SK-N-SH (cell line): ENCODE measurements at regions not wholly inside any gene's neighbourhood (a gene's known extent, or its start where the extent isn't known, plus 50 kb on each side); places are given as distances from the start of the nearest gene placed in this dataset.

Experiments used
- CTCF ChIA-PET: fragments of 300-600, 350-600 bp; formaldehyde crosslinking; extraction: SDS; loops from one replicate; lab custom pipeline; 2021; lab: Yijun Ruan, JAX
- POLR2A ChIA-PET: fragments of 350-600 bp; sonication (Branson Sonifier 250); formaldehyde crosslinking; extraction: SDS; loops from one replicate; lab custom pipeline; 2020; ENCODE audit warnings: antibody characterized with exemption, inconsistent platforms; lab: Yijun Ruan, JAX
- DNase-seq: peaks from one replicate; pipeline ENCODE4 v3.0.0; 2012
- H2AFZ ChIP-seq: fragments of 200-600 bp; sonication (generic); 2 replicates; pipeline ENCODE4 v1.8.1; 2016; ENCODE audit warnings: antibody characterized with exemption, mild to moderate bottlenecking, low read depth
- H3F3A ChIP-seq: fragments of 200-600 bp; sonication (generic); replicated peaks from 2 replicates; pipeline ENCODE3; 2016; ENCODE audit warnings: antibody characterized with exemption, mild to moderate bottlenecking; ENCODE audit not compliant: insufficient read depth
- H3K27ac ChIP-seq, 2 experiments: fragments of 200-500 bp in 1 of 2; fragments of 200-600 bp in 1 of 2; sonication (Bioruptor generic) in 1 of 2; sonication (generic), shearing (Covaris generic) in 1 of 2; 2 replicates each; pipeline versions ENCODE4 v1.5.1 to v1.6.1; 2014 to 2016; ENCODE audit warnings: low read depth in 2 of 2, inconsistent platforms in 1 of 2, low read length in 1 of 2, mild to moderate bottlenecking in 1 of 2, mixed read lengths in 1 of 2
- H3K27me3 ChIP-seq: fragments of 200-600 bp; sonication (generic), shearing (Covaris generic); 2 replicates; pipeline ENCODE4 v1.6.1; 2016; ENCODE audit warnings: mixed run types; ENCODE audit not compliant: insufficient read depth
- H3K36me3 ChIP-seq, 2 experiments: fragments of 200-500 bp in 1 of 2; fragments of 200-600 bp in 1 of 2; sonication (Bioruptor generic) in 1 of 2; sonication (generic) in 1 of 2; replicated peaks in 1 of 2; 2 replicates each; pipeline versions ENCODE3 to v1.5.1; 2014 to 2016; ENCODE audit warnings: low read length in 1 of 2, mild to moderate bottlenecking in 1 of 2; ENCODE audit not compliant: insufficient read depth in 2 of 2, control insufficient read depth in 1 of 2
- H3K4me1 ChIP-seq, 2 experiments: fragments of 200-500 bp in 1 of 2; fragments of 200-600 bp in 1 of 2; sonication (Bioruptor generic) in 1 of 2; sonication (generic), shearing (Covaris generic) in 1 of 2; 2 replicates each; pipeline versions ENCODE4 v1.5.1 to v1.6.1; 2014 to 2016; ENCODE audit warnings: low read depth in 1 of 2, low read length in 1 of 2, mixed run types in 1 of 2; ENCODE audit not compliant: insufficient read depth in 2 of 2, control insufficient read depth in 1 of 2
- H3K4me2 ChIP-seq: fragments of 200-600 bp; sonication (generic), shearing (Covaris generic); 2 replicates; pipeline ENCODE4 v1.6.1; 2017; ENCODE audit warnings: mixed run types
- H3K4me3 ChIP-seq, 2 experiments: fragments of 200-500 bp in 1 of 2; fragments of 200-600 bp in 1 of 2; sonication (Bioruptor generic) in 1 of 2; sonication (generic), shearing (Covaris generic) in 1 of 2; 2 replicates each; pipeline versions ENCODE4 v1.5.1 to v1.8.1; 2014 to 2016; ENCODE audit warnings: low read depth in 2 of 2, inconsistent platforms in 1 of 2, low read length in 1 of 2, mild to moderate bottlenecking in 1 of 2, mixed read lengths in 1 of 2, moderate library complexity in 1 of 2
- H3K79me2 ChIP-seq: fragments of 200-600 bp; sonication (generic); 2 replicates; pipeline ENCODE4 v1.8.1; 2017; ENCODE audit warnings: mild to moderate bottlenecking; ENCODE audit not compliant: insufficient read depth
- H3K9ac ChIP-seq: fragments of 200-600 bp; sonication (generic); 2 replicates; pipeline ENCODE4 v1.6.1; 2017; ENCODE audit warnings: mixed run types
- H3K9me2 ChIP-seq: fragments of 200-600 bp; sonication (generic); 2 replicates; pipeline ENCODE4 v1.6.1; 2017; ENCODE audit warnings: mixed run types
- H3K9me3 ChIP-seq: fragments of 200-600 bp; sonication (generic); 2 replicates; pipeline ENCODE4 v1.6.1; 2017; ENCODE audit warnings: mixed run types, mild to moderate bottlenecking, moderate library complexity
- H4K20me1 ChIP-seq: fragments of 200-600 bp; sonication (generic); 2 replicates; pipeline ENCODE4 v1.6.1; 2017; ENCODE audit warnings: mild to moderate bottlenecking, mixed run types; ENCODE audit not compliant: insufficient read depth
- CTCF ChIP-seq: fragments of 200-600 bp; sonication (generic); IDR thresholded peaks from 2 replicates; pipeline ENCODE4 v1.6.1; 2017; ENCODE audit warnings: antibody characterized with exemption, mild to moderate bottlenecking, moderate library complexity
- IRF3 ChIP-seq: fragments of 150-350 bp; IDR thresholded peaks from 2 replicates; pipeline ENCODE4 v1.6.1; 2016; ENCODE audit warnings: mild to moderate bottlenecking, low read depth, low read length
- NFIC ChIP-seq: IDR thresholded peaks from 2 replicates; pipeline ENCODE4 v1.4.0; 2012; ENCODE audit warnings: borderline replicate concordance
- RAD21 ChIP-seq: IDR thresholded peaks from 2 replicates; pipeline ENCODE4 v1.6.1; 2012; ENCODE audit warnings: mild to moderate bottlenecking, low read length
- RXRA ChIP-seq: IDR thresholded peaks from 2 replicates; pipeline ENCODE4 v1.4.0; 2012; ENCODE audit warnings: low read depth, mild to moderate bottlenecking, borderline replicate concordance
- SMC3 ChIP-seq: IDR thresholded peaks from 2 replicates; pipeline ENCODE4 v1.6.1; 2012; ENCODE audit warnings: low read depth, low read length, improper control_type of control experiment
- USF1 ChIP-seq: IDR thresholded peaks from 2 replicates; pipeline ENCODE4 v1.4.0; 2012; ENCODE audit warnings: low read depth, borderline replicate concordance
- YY1 ChIP-seq: IDR thresholded peaks from 2 replicates; pipeline ENCODE4 v1.4.0; 2012; ENCODE audit warnings: low read depth, mild to moderate bottlenecking
- WGBS: methylation state at CpG from one replicate; pipeline ENCODE4 v1.1.6; 2017; ENCODE audit warnings: low lambda C conversion rate; 5-methylcytosine and 5-hydroxymethylcytosine counted together
- TF ChIP-seq, protein P1 (sequence below): IDR thresholded peaks from 2 replicates; pipeline ENCODE4 v1.6.1; 2012; ENCODE audit warnings: mild to moderate bottlenecking, low read depth, low read length, moderate library complexity
- TF ChIP-seq, protein P2 (sequence below): IDR thresholded peaks from 2 replicates; pipeline ENCODE4 v1.4.0; 2012; ENCODE audit warnings: low read depth
- TF ChIP-seq, protein P3 (sequence below): fragments of 150-350 bp; IDR thresholded peaks from 2 replicates; pipeline ENCODE4 v1.6.1; 2017; ENCODE audit warnings: antibody characterized with exemption, low read length, low read depth, borderline replicate concordance

GRCh38 chr12:30515351-30515750 is 180.3 kb downstream of the IPO8 start:
- Histone ChIP-seq H3K9ac (no peak overlapping the region), H3K27me3 (no peaks in the 10 kb centered on the region), H3F3A (no peaks in the 10 kb centered on the region), H3K27ac (no peak overlapping the region), H4K20me1 (no peaks in the 10 kb centered on the region), H2AFZ (no peak overlapping the region), H3K4me1 (no peaks in the 10 kb centered on the region; a peak in 1 of 4 replicates), H3K36me3 (no peaks in the 10 kb centered on the region), H3K9me2 (no peaks in the 10 kb centered on the region), H3K79me2 (no peaks in the 10 kb centered on the region), H3K4me2 (no peak overlapping the region), H3K4me3 (no peak overlapping the region), H3K9me3 (no peaks in the 10 kb centered on the region)
- CTCF ChIA-PET = no interaction called here
- DNase-seq = peak; percentile 10
- 46% methylated on average over 2 of the region's 2 CpGs for WGBS
- POLR2A ChIA-PET = no interaction called here
- TF ChIP-seq RXRA (no peak), RAD21 (peak; percentile 65), NFIC (no peak), SMC3 (peak; percentile 13; the same call in 1 of the 2 replicates), YY1 (no peak), CTCF (peak; percentile 30; the same call in 1 of the 2 replicates)
- TF ChIP-seq, protein P1, sequence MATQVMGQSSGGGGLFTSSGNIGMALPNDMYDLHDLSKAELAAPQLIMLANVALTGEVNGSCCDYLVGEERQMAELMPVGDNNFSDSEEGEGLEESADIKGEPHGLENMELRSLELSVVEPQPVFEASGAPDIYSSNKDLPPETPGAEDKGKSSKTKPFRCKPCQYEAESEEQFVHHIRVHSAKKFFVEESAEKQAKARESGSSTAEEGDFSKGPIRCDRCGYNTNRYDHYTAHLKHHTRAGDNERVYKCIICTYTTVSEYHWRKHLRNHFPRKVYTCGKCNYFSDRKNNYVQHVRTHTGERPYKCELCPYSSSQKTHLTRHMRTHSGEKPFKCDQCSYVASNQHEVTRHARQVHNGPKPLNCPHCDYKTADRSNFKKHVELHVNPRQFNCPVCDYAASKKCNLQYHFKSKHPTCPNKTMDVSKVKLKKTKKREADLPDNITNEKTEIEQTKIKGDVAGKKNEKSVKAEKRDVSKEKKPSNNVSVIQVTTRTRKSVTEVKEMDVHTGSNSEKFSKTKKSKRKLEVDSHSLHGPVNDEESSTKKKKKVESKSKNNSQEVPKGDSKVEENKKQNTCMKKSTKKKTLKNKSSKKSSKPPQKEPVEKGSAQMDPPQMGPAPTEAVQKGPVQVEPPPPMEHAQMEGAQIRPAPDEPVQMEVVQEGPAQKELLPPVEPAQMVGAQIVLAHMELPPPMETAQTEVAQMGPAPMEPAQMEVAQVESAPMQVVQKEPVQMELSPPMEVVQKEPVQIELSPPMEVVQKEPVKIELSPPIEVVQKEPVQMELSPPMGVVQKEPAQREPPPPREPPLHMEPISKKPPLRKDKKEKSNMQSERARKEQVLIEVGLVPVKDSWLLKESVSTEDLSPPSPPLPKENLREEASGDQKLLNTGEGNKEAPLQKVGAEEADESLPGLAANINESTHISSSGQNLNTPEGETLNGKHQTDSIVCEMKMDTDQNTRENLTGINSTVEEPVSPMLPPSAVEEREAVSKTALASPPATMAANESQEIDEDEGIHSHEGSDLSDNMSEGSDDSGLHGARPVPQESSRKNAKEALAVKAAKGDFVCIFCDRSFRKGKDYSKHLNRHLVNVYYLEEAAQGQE = no peak

GRCh38 chr12:30514666-30515065 is 181.0 kb downstream of the IPO8 start:
- no peaks in the 10 kb centered on the region; a peak in 1 of 4 replicates for H3K4me1 ChIP-seq
- H3K4me2 ChIP-seq = no peak overlapping the region
- no peak overlapping the region for H3K9ac ChIP-seq
- no peaks in the 10 kb centered on the region for H3K27me3 ChIP-seq
- no peak for DNase-seq
- no peak overlapping the region for H3K27ac ChIP-seq
- H3F3A ChIP-seq = no peaks in the 10 kb centered on the region
- H3K79me2 ChIP-seq = no peaks in the 10 kb centered on the region
- no peaks in the 10 kb centered on the region for H3K9me2 ChIP-seq
- H3K4me3 ChIP-seq = no peak overlapping the region
- H2AFZ ChIP-seq = no peak overlapping the region
- no peaks in the 10 kb centered on the region for H3K9me3 ChIP-seq
- 23% methylated on average over 5 of the region's 5 CpGs for WGBS
- ChIA-PET POLR2A (no interaction called here), CTCF (interaction anchor here (0.7 to 1.1 kb wide), 3 partner anchors 9 to 963 kb away, joined by 3 read pairs; no protein-coding TSS in a partner anchor)
- H4K20me1 ChIP-seq = no peaks in the 10 kb centered on the region
- H3K36me3 ChIP-seq = no peaks in the 10 kb centered on the region
- TF ChIP-seq NFIC (no peak), USF1 (no peak), IRF3 (no peak), RXRA (no peak), RAD21 (no peak)
- TF ChIP-seq, protein P2, sequence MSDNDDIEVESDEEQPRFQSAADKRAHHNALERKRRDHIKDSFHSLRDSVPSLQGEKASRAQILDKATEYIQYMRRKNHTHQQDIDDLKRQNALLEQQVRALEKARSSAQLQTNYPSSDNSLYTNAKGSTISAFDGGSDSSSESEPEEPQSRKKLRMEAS = no peak
- TF ChIP-seq, protein P3, sequence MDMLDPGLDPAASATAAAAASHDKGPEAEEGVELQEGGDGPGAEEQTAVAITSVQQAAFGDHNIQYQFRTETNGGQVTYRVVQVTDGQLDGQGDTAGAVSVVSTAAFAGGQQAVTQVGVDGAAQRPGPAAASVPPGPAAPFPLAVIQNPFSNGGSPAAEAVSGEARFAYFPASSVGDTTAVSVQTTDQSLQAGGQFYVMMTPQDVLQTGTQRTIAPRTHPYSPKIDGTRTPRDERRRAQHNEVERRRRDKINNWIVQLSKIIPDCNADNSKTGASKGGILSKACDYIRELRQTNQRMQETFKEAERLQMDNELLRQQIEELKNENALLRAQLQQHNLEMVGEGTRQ = no peak
- TF ChIP-seq, protein P1 = no peak
